ENCODE measurements at regions not wholly inside any gene's neighbourhood (a gene's known extent, or its start where the extent isn't known, plus 50 kb on each side); places are given as distances from the start of the nearest gene placed in this dataset.
"Not testable (repeated sequence)": the region's sequence is repeated elsewhere in the genome, so short reads cannot be mapped to it uniquely, and the experiment has no call there.

GRCh38 chr21:35201799-35202198 lies 152.7 kb upstream of the RUNX1 start:
- no peak for DNase-seq (ENCODE audit: low read depth)

- no peak for DNase-seq (ENCODE audit: low read depth)
Measured at GRCh38 chr21:35201288-35201687, 152.2 kb upstream of the RUNX1 start.

GRCh38 chr21:35199733-35200015 lies 150.6 kb upstream of the RUNX1 start:
- DNase-seq (ENCODE audit: low read depth) = no peak

- no peak for DNase-seq (ENCODE audit: low read depth)
Measured at GRCh38 chr21:35198982-35199732, 150.1 kb upstream of the RUNX1 start.

GRCh38 chr21:35198565-35198964 lies 149.5 kb upstream of the RUNX1 start:
- peak; percentile 52 for DNase-seq (ENCODE audit: low read depth)

- DNase-seq (ENCODE audit: low read depth) = peak; percentile 93
Measured at GRCh38 chr21:35197992-35198431, 148.9 kb upstream of the RUNX1 start.

GRCh38 chr21:35197191-35197590 lies 148.1 kb upstream of the RUNX1 start:
- no peak for DNase-seq (ENCODE audit: low read depth)

- no peak for DNase-seq (ENCODE audit: low read depth)
Measured at GRCh38 chr21:35196128-35196527, 147.0 kb upstream of the RUNX1 start.

GRCh38 chr21:35195232-35195631 lies 146.1 kb upstream of the RUNX1 start:
- DNase-seq (ENCODE audit: low read depth) = no peak

- DNase-seq (ENCODE audit: low read depth) = no peak
Measured at GRCh38 chr21:35191754-35192153, 142.7 kb upstream of the RUNX1 start.

- no peak for DNase-seq (ENCODE audit: low read depth)
Measured at GRCh38 chr21:35191128-35191527, 142.0 kb upstream of the RUNX1 start.

GRCh38 chr21:35190201-35190701 lies 141.1 kb upstream of the RUNX1 start:
- peak; percentile 17 for DNase-seq (ENCODE audit: low read depth)

GRCh38 chr21:35189077-35189863 lies 140.2 kb upstream of the RUNX1 start:
- DNase-seq (ENCODE audit: low read depth) = peak; percentile 93

- DNase-seq (ENCODE audit: low read depth) = not testable (repeated sequence)
Measured at GRCh38 chr21:35183389-35183788, 134.3 kb upstream of the RUNX1 start.

GRCh38 chr21:35179990-35180540 lies 131.0 kb upstream of the RUNX1 start:
- peak; percentile 38 for DNase-seq (ENCODE audit: low read depth)

GRCh38 chr21:35178827-35179226 lies 129.7 kb upstream of the RUNX1 start:
- peak; percentile 57 for DNase-seq (ENCODE audit: low read depth)

- DNase-seq (ENCODE audit: low read depth) = no peak
Measured at GRCh38 chr21:35178098-35178497, 129.0 kb upstream of the RUNX1 start.

GRCh38 chr21:35172231-35172630 lies 123.1 kb upstream of the RUNX1 start:
- no peak for DNase-seq (ENCODE audit: low read depth)

- no peak for DNase-seq (ENCODE audit: low read depth)
Measured at GRCh38 chr21:35171385-35171784, 122.3 kb upstream of the RUNX1 start.

GRCh38 chr21:35170818-35171217 lies 121.7 kb upstream of the RUNX1 start:
- no peak for DNase-seq (ENCODE audit: low read depth)

- no peak for DNase-seq (ENCODE audit: low read depth)
Measured at GRCh38 chr21:35170244-35170643, 121.1 kb upstream of the RUNX1 start.

GRCh38 chr21:35169574-35169973 lies 120.5 kb upstream of the RUNX1 start:
- no peak for DNase-seq (ENCODE audit: low read depth)

- DNase-seq (ENCODE audit: low read depth) = no peak
Measured at GRCh38 chr21:35168735-35169134, 119.6 kb upstream of the RUNX1 start.
